Central memory CD8-positive, alpha-beta T cell (primary cell): ENCODE measurements at regions not wholly inside any gene's neighbourhood (a gene's known extent, or its start where the extent isn't known, plus 50 kb on each side); places are given as distances from the start of the nearest gene placed in this dataset.

Source experiments
- ATAC-seq: fragments of 150-1000 bp; cut with Tn5 transposase; replicated peaks from 2 replicates; pipeline ENCODE4 v1.10.0; 2022; ENCODE audit warnings: mild to moderate bottlenecking, moderate FRiP score, moderate number of reproducible peaks; ENCODE audit not compliant: poor library complexity, severe bottlenecking; ENCODE audit errors: extremely low read depth
- DNase-seq, 2 donors: peaks; one replicate each; pipeline ENCODE4 v3.0.0; 2021; ENCODE audit warnings: low spot score in 2 of 2
- H3K27ac Mint-ChIP-seq: one replicate; pipeline ENCODE4 v1.8.0; 2022; ENCODE audit warnings: low read depth, mild to moderate bottlenecking, moderate library complexity, mixed read lengths
- H3K27me3 Mint-ChIP-seq: one replicate; pipeline ENCODE4 v1.8.0; 2022; ENCODE audit warnings: mixed read lengths
- H3K36me3 Mint-ChIP-seq: one replicate; pipeline ENCODE4 v1.8.0; 2022; ENCODE audit warnings: mild to moderate bottlenecking, moderate library complexity, mixed read lengths; ENCODE audit not compliant: insufficient read depth
- H3K4me1 Mint-ChIP-seq: one replicate; pipeline ENCODE4 v1.8.0; 2022; ENCODE audit warnings: mixed read lengths
- H3K4me3 Mint-ChIP-seq: one replicate; pipeline ENCODE4 v1.8.0; 2022; ENCODE audit warnings: mild to moderate bottlenecking, moderate library complexity, mixed read lengths
- H3K9me3 Mint-ChIP-seq: one replicate; pipeline ENCODE4 v1.8.0; 2022; ENCODE audit warnings: mixed read lengths

- ATAC-seq (no peak), DNase-seq (no peak)
- Mint-ChIP-seq H3K4me3 (no peak overlapping the region), H3K36me3 (no peaks in the 10 kb centered on the region), H3K4me1 (no peaks in the 10 kb centered on the region), H3K9me3 (peaks cover 7% of the 10 kb centered on the region), H3K27me3 (no peaks in the 10 kb centered on the region), H3K27ac (no peak overlapping the region)
These were observed 132.0 kb upstream of the NFIB start for GRCh38 chr9:14445946-14446345.

- no peak for ATAC-seq
- no peaks in the 10 kb centered on the region for H3K36me3 Mint-ChIP-seq
- H3K27ac Mint-ChIP-seq: no peak overlapping the region
- H3K27me3 Mint-ChIP-seq: no peaks in the 10 kb centered on the region
- no peaks in the 10 kb centered on the region for H3K4me1 Mint-ChIP-seq
- DNase-seq: no peak
- H3K4me3 Mint-ChIP-seq: no peak overlapping the region
- H3K9me3 Mint-ChIP-seq: peaks cover 7% of the 10 kb centered on the region
These were observed 129.0 kb upstream of the NFIB start for GRCh38 chr9:14442956-14443355.

- Mint-ChIP-seq H3K27me3 (peaks cover 5% of the 10 kb centered on the region), H3K9me3 (peaks cover 7% of the 10 kb centered on the region), H3K4me3 (no peak overlapping the region), H3K4me1 (no peaks in the 10 kb centered on the region), H3K27ac (no peak overlapping the region), H3K36me3 (no peaks in the 10 kb centered on the region)
- no peak for DNase-seq
- ATAC-seq: no peak
These were observed 128.2 kb upstream of the NFIB start for GRCh38 chr9:14441976-14442651.

GRCh38 chr9:14441115-14441514 lies 127.2 kb upstream of the NFIB start:
- Mint-ChIP-seq H3K9me3 (peaks cover 7% of the 10 kb centered on the region), H3K27me3 (peaks cover 14% of the 10 kb centered on the region), H3K27ac (no peak overlapping the region), H3K4me1 (no peaks in the 10 kb centered on the region), H3K36me3 (no peaks in the 10 kb centered on the region), H3K4me3 (no peak overlapping the region)
- no peak for ATAC-seq
- no peak for DNase-seq

GRCh38 chr9:14440062-14440461 lies 126.1 kb upstream of the NFIB start:
- no peak for DNase-seq
- H3K4me3 Mint-ChIP-seq: no peak overlapping the region
- peaks cover 7% of the 10 kb centered on the region for H3K9me3 Mint-ChIP-seq
- no peak overlapping the region for H3K27ac Mint-ChIP-seq
- H3K36me3 Mint-ChIP-seq: no peaks in the 10 kb centered on the region
- H3K27me3 Mint-ChIP-seq: peaks cover 14% of the 10 kb centered on the region
- H3K4me1 Mint-ChIP-seq: no peaks in the 10 kb centered on the region
- ATAC-seq: no peak

GRCh38 chr9:14439555-14439954 lies 125.6 kb upstream of the NFIB start:
- no peak for ATAC-seq
- no peak for DNase-seq
- Mint-ChIP-seq H3K4me3 (no peak overlapping the region), H3K27me3 (peaks cover 14% of the 10 kb centered on the region), H3K36me3 (no peaks in the 10 kb centered on the region), H3K4me1 (no peaks in the 10 kb centered on the region), H3K9me3 (peaks cover 7% of the 10 kb centered on the region), H3K27ac (no peak overlapping the region)

- Mint-ChIP-seq H3K36me3 (no peaks in the 10 kb centered on the region), H3K9me3 (peaks cover 6% of the 10 kb centered on the region), H3K27ac (no peak overlapping the region), H3K4me3 (no peak overlapping the region), H3K4me1 (no peaks in the 10 kb centered on the region), H3K27me3 (peaks cover 22% of the 10 kb centered on the region)
- DNase-seq (no peak), ATAC-seq (no peak)
These were observed 124.5 kb upstream of the NFIB start for GRCh38 chr9:14438232-14439021.

GRCh38 chr9:14437354-14438231 lies 123.7 kb upstream of the NFIB start:
- Mint-ChIP-seq H3K27ac (no peak overlapping the region), H3K27me3 (peaks cover 23% of the 10 kb centered on the region), H3K9me3 (no peaks in the 10 kb centered on the region), H3K4me3 (no peak overlapping the region), H3K36me3 (no peaks in the 10 kb centered on the region), H3K4me1 (no peaks in the 10 kb centered on the region)
- ATAC-seq (no peak), DNase-seq (no peak)

- peaks cover 23% of the 10 kb centered on the region for H3K27me3 Mint-ChIP-seq
- no peaks in the 10 kb centered on the region for H3K9me3 Mint-ChIP-seq
- no peak overlapping the region for H3K4me3 Mint-ChIP-seq
- no peak for DNase-seq
- ATAC-seq: no peak
- no peak overlapping the region for H3K27ac Mint-ChIP-seq
- H3K36me3 Mint-ChIP-seq: no peaks in the 10 kb centered on the region
- H3K4me1 Mint-ChIP-seq: no peaks in the 10 kb centered on the region
These were observed 121.9 kb upstream of the NFIB start for GRCh38 chr9:14435871-14436270.

- DNase-seq: no peak
- no peaks in the 10 kb centered on the region for H3K9me3 Mint-ChIP-seq
- no peaks in the 10 kb centered on the region for H3K4me1 Mint-ChIP-seq
- no peak overlapping the region for H3K27ac Mint-ChIP-seq
- peaks cover 23% of the 10 kb centered on the region for H3K27me3 Mint-ChIP-seq
- no peak overlapping the region for H3K4me3 Mint-ChIP-seq
- ATAC-seq: no peak
- H3K36me3 Mint-ChIP-seq: no peaks in the 10 kb centered on the region
These were observed 121.2 kb upstream of the NFIB start for GRCh38 chr9:14434971-14435718.

GRCh38 chr9:14434158-14434504 lies 120.2 kb upstream of the NFIB start:
- DNase-seq (no peak), ATAC-seq (no peak)
- Mint-ChIP-seq H3K27me3 (peaks cover 23% of the 10 kb centered on the region), H3K4me3 (no peak overlapping the region), H3K4me1 (no peaks in the 10 kb centered on the region), H3K27ac (no peak overlapping the region), H3K9me3 (no peaks in the 10 kb centered on the region), H3K36me3 (no peaks in the 10 kb centered on the region)
